Omental fat pad (tissue), 3 donors: ENCODE measurements at regions not wholly inside any gene's neighbourhood (a gene's known extent, or its start where the extent isn't known, plus 50 kb on each side); places are given as distances from the start of the nearest gene placed in this dataset.
"Not testable (repeated sequence)": the region's sequence is repeated elsewhere in the genome, so short reads cannot be mapped to it uniquely, and the experiment has no call there.

ENCODE experiments used
- ATAC-seq: fragments of 150-250 bp; one replicate; pipeline ENCODE4 v1.9.1; 2016; ENCODE audit warnings: mild to moderate bottlenecking, moderate library complexity; ENCODE audit not compliant: low FRiP score
- DNase-seq: peaks from one replicate; pipeline ENCODE4 v3.0.0-alpha.2; 2019; ENCODE audit warnings: low spot score
- TF ChIP-seq, protein P1 (sequence below), 3 donors: fragments of 450-650 bp; IDR thresholded peaks; one replicate each; pipeline ENCODE4 v1.5.1; 2016 to 2017; ENCODE audit warnings: antibody characterized with exemption in 3 of 3, mild to moderate bottlenecking in 3 of 3, moderate library complexity in 2 of 3

DNA sequence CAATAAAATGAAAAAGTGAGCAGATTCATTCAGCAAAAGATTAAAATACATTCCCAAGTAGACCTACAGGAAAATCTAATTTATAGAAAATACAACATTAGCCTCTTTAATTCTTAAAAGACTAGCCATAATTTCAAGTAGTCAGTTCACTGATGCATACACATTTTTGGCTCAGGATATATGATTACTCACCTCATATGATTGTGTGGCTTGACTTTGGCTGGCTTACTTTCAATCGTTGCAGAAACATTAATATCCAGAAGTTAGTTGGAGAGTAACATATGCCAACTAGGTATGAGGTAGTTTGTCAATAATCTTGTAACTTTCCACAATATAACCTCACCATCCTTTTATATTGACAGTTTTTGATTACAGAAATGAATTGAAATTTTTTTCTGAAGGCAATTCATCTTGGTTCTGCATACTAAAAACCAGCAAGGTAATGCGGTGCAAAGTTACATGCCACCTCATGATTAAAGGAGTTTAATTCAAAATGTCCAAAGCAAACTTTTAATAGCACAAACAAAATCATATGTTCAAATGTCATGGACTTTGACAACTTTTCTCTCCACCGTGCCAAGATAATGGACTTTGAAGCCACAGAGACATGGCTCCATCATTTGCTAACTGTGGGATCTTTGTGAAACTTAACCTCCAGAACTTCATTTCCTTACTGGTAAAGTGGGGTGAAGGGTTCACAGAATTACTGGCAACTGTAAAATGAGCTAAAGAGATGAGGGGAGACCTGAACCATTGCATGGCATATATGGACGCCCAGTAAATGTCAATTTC is 76.6 kb upstream of the PAM start:
- TF ChIP-seq, protein P1, sequence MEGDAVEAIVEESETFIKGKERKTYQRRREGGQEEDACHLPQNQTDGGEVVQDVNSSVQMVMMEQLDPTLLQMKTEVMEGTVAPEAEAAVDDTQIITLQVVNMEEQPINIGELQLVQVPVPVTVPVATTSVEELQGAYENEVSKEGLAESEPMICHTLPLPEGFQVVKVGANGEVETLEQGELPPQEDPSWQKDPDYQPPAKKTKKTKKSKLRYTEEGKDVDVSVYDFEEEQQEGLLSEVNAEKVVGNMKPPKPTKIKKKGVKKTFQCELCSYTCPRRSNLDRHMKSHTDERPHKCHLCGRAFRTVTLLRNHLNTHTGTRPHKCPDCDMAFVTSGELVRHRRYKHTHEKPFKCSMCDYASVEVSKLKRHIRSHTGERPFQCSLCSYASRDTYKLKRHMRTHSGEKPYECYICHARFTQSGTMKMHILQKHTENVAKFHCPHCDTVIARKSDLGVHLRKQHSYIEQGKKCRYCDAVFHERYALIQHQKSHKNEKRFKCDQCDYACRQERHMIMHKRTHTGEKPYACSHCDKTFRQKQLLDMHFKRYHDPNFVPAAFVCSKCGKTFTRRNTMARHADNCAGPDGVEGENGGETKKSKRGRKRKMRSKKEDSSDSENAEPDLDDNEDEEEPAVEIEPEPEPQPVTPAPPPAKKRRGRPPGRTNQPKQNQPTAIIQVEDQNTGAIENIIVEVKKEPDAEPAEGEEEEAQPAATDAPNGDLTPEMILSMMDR (IDR thresholded peaks at IDR 0.05), result no peak
- ATAC-seq, result no peak

DNA sequence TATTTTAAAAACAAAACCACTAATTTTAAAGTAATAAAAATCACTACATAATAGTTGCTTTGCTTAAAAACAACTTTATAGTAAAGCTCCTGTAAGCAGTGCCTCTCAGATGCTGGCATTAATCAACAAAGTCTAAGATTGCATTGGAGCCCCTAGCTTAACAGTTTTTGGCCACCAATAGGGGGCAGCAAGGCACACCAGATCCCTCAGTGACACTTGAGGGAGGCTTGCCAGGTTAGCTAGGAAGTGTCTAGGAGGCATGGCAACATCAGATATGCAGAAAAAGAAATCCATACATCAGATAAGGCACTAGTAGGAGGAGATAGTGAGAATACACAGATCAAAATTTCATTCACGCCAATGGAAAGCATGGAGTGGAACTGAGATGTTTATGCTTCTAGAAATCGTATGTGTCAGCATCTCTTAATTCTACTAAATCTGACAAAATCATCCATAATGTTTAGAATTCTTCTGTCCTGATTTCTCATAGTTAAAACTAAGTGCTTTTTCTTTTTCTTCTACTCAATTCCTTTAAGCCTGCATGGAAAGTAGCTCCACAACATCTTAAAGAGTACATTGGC is 73.6 kb upstream of the PAM start:
- TF ChIP-seq, protein P1 (IDR thresholded peaks at IDR 0.05), result no peak
- ATAC-seq (peak; percentile 64), DNase-seq (peak; percentile 31)

More for the DNA sequence above, 76.6 kb upstream of the PAM start:
- no peak for DNase-seq

DNA sequence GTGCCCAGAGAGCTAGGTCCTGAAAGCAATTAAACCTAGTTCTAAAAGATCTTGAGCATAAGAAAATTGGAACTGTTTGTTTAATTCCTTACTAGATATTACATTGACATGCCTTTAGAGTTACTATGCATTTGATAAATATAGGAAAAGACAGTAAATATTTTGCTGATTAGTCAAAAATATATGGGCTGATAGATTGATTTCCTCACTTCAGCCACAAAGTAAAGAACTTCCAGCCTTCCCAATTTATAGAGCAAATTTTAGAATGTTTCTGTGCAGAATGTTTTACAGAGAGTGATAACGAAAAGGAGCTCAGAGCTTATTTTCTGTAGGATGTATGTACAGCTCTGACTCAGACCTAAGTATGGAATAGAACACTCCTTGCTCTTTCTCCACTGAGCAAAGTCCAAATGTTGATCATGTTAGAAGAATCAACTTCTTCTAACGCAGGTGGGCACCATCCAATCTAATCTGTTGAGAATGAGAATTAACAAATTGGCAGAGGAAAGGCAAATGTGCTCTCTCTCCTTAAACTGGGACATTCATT is 72.9 kb upstream of the PAM start:
- no peak for DNase-seq
- TF ChIP-seq, protein P1 (IDR thresholded peaks at IDR 0.05), result no peak
- no peak for ATAC-seq

DNA sequence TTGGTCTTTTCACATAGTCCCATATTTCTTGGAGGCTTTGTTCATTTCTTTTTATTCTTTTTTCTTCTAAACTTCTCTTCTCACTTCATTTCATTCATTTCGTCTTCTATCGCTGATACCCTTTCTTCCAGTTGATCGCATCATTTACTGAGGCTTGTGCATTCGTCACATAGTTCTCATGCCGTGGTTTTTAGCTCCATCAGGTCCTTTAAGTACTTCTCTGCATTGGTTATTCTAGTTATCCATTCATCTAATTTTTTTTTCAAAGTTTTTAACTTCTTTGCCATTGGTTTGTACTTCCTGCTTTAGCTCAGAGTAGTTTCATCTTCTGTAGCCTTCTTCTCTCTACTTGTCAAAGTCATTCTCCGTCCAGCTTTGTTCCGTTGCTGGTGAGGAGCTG is 67.0 kb upstream of the PAM start:
- not testable (repeated sequence) for ATAC-seq, DNase-seq

DNA sequence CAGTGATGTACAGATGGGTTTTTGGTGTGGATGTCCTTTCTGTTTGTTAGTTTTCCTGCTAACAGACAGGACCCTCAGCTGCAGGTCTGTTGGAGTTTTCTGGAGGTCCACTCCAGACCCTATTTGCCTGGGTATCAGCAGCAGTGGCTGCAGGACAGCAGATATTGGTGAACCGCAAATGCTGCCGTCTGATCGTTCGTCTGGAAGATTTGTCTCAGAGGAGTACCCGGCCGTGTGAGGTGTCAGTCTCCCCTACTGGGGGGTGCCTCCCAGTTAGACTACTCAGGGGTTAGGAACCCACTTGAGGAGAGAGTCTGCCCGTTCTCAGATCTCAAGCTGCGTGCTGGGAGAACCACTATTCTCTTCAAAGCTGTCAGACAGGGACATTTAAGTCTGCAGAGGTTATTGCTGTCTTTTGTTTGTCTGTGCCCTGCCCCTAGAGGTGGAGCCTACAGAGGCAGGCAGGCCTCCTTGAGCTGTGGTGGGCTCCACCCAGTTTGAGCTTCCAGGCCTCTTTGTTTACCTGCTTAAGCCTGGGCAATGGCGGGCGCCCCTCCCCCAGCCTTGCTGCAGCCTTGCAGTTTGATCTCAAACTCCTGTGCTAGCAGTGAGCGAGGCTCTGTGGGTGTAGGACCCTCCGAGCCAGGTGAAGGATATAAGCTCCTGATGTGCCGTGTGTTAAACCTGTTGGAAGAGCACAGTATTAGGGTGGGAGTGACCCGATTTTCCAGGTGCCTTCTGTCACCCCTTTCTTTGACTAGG is 66.3 kb upstream of the PAM start:
- not testable (repeated sequence) for ATAC-seq, DNase-seq

DNA sequence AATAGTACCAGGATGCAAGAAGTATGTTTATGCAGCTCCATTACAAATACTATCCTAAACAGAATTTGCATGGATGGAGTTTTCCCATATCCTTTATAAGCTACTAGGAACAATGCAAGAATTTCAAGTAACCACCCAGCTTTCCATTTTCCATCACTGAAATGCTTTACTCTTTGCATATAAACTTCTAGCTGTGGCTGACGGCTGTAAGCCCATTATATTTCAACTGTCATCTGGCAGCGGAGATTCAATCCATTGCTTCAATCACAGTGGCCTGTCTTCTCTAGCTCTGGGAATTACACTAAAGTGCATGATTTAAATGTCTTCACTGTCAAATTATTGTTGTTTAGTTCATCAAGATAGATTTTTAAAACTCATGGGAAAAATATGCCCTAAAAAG is 64.2 kb upstream of the PAM start:
- TF ChIP-seq, protein P1 (IDR thresholded peaks at IDR 0.05), result no peak
- ATAC-seq (no peak), DNase-seq (no peak)

DNA sequence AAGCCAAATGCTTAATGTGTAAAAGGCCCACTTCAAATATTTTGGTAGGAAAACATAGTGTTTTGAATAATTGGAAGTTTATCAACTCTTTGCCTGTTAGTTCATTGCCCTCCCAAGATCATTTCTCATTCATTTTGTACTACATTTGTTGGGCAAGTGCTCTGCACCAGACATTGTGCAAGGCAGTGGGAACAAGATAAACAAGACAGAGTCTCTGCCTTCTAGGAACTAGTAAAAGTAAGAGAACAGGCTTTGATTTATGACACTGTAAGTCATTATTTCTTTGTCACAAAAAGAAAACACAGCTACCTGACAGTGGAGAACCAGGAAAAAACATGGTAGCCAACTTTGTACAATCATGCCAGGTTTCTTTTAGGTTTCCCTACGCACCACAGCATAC is 63.7 kb upstream of the PAM start:
- ATAC-seq (no peak), DNase-seq (no peak)
- TF ChIP-seq, protein P1 (IDR thresholded peaks at IDR 0.05), result no peak
